GM12878 (cell line): ENCODE measurements at regions not wholly inside any gene's neighbourhood (a gene's known extent, or its start where the extent isn't known, plus 50 kb on each side); places are given as distances from the start of the nearest gene placed in this dataset.
"Not testable (repeated sequence)": the region's sequence is repeated elsewhere in the genome, so short reads cannot be mapped to it uniquely, and the experiment has no call there.

Experiments used
- ATAC-seq: fragments of 200-7000 bp; cut with Tn5 transposase; 3 replicates; pipeline ENCODE4 v1.9.1; 2020; ENCODE audit warnings: mild to moderate bottlenecking, moderate library complexity
- BruUV-seq: library from RNA; stranded (reverse); fragments of 400-500 nt; replicated peaks from 2 replicates; lab custom pipeline; 2021; lab: Mats Ljungman, UMichigan
- CTCF ChIA-PET: fragments of 300-600 bp; sonication (Branson Sonifier 250); formaldehyde crosslinking; extraction: SDS; loops from one replicate; lab custom pipeline; 2021; ENCODE audit warnings: inconsistent platforms; lab: Yijun Ruan, JAX
- POLR2A ChIA-PET: fragments of 350-600 bp; formaldehyde crosslinking; extraction: SDS; loops from one replicate; lab custom pipeline; 2021; ENCODE audit warnings: inconsistent platforms; lab: Charles Lee
- RAD21 ChIA-PET: fragments of 300-600 bp; sonication (Branson Sonifier 250); formaldehyde crosslinking; loops from one replicate; lab custom pipeline; 2023; ENCODE audit warnings: antibody characterized with exemption; ENCODE audit not compliant: unreplicated experiment; lab: Charles Lee
- SMC1A ChIA-PET: fragments of 300-600 bp; sonication (Branson Sonifier 250); formaldehyde crosslinking; loops from one replicate; lab custom pipeline; 2023; ENCODE audit not compliant: unreplicated experiment, uncharacterized antibody; lab: Charles Lee
- DNase-seq: peaks from one replicate; pipeline ENCODE4 v3.0.0-alpha.2; 2011; ENCODE audit warnings: low read depth, low spot score
- FAIRE-seq: peaks from 3 replicates; lab custom pipeline; 2011; peaks lifted over from hg19 to GRCh38; lab: Jason Lieb, UNC
- H2AFZ ChIP-seq: 2 replicates; pipeline ENCODE4 v1.6.0; 2011; ENCODE audit warnings: low read depth, low read length, control low read depth; ENCODE audit not compliant: control insufficient read depth
- H3K27ac ChIP-seq: 2 replicates; pipeline ENCODE4 v1.5.1; 2011; ENCODE audit warnings: control low read depth; ENCODE audit not compliant: control insufficient read depth, insufficient read depth
- H3K27me3 ChIP-seq, 2 experiments: replicated peaks in 1 of 2; 2 replicates each; pipeline versions ENCODE4 v1.6.0 to v1.6.1; 2011; ENCODE audit warnings: low read length in 1 of 2; ENCODE audit not compliant: control insufficient read depth in 2 of 2, insufficient read depth in 2 of 2
- H3K36me3 ChIP-seq, 2 experiments: 2 replicates each; pipeline ENCODE4 v1.5.1; 2011; ENCODE audit warnings: low read length in 1 of 2; ENCODE audit not compliant: control insufficient read depth in 2 of 2, insufficient read depth in 2 of 2
- H3K4me1 ChIP-seq: 2 replicates; pipeline ENCODE4 v1.6.1; 2011; ENCODE audit warnings: mild to moderate bottlenecking, low read length, moderate library complexity, mixed read lengths; ENCODE audit not compliant: control insufficient read depth, insufficient read depth
- H3K4me2 ChIP-seq: 2 replicates; pipeline ENCODE4 v1.6.0; 2011; ENCODE audit warnings: control low read depth; ENCODE audit not compliant: control insufficient read depth, insufficient read depth
- H3K4me3 ChIP-seq: fragments of 200-600 bp; sonication (generic); 2 replicates; pipeline ENCODE4 v1.5.1; 2016
- H3K79me2 ChIP-seq: 2 replicates; pipeline ENCODE4 v1.6.0; 2011; ENCODE audit warnings: low read length; ENCODE audit not compliant: control insufficient read depth, insufficient read depth
- H3K9ac ChIP-seq: 2 replicates; pipeline ENCODE4 v1.8.0; 2011; ENCODE audit warnings: low read length, control low read depth, mixed read lengths; ENCODE audit not compliant: control insufficient read depth, insufficient read depth
- H3K9me3 ChIP-seq: replicated peaks from 3 replicates; pipeline ENCODE4 v1.5.1; 2011; ENCODE audit warnings: mild to moderate bottlenecking, low read length; ENCODE audit not compliant: control insufficient read depth, insufficient read depth
- H4K20me1 ChIP-seq: 2 replicates; pipeline ENCODE4 v1.6.0; 2011; ENCODE audit not compliant: control insufficient read depth, insufficient read depth
- HDGF ChIP-seq: fragments of 450-650 bp; IDR thresholded peaks from 2 replicates; pipeline ENCODE4 v1.6.1; 2016; ENCODE audit warnings: antibody characterized with exemption
- JUNB ChIP-seq: IDR thresholded peaks from 2 replicates; pipeline ENCODE4 v1.6.1; 2016; ENCODE audit warnings: antibody characterized with exemption, mild to moderate bottlenecking
- MEF2B ChIP-seq: fragments of 450-650 bp; IDR thresholded peaks from 2 replicates; pipeline ENCODE4 v1.6.1; 2018; ENCODE audit warnings: mild to moderate bottlenecking, moderate library complexity; ENCODE audit not compliant: partially characterized antibody, poor library complexity, severe bottlenecking
- ZBTB11 ChIP-seq: fragments of 450-650 bp; formaldehyde crosslinking; IDR thresholded peaks from 2 replicates; pipeline ENCODE4 v1.5.0; 2022; ENCODE audit warnings: mild to moderate bottlenecking, missing genetic modification characterization
- WGBS: methylation state at CpG from one replicate; pipeline ENCODE4 v1.1.6; 2016; ENCODE audit warnings: low lambda C conversion rate; ENCODE audit not compliant: insufficient replicate concordance, insufficient coverage; ENCODE audit errors: missing lambda C conversion rate; 5-methylcytosine and 5-hydroxymethylcytosine counted together
- in situ Hi-C: fragments of 300-500 bp; cut with MboI; formaldehyde crosslinking; loops from 9 replicates; pipeline ENCODE4 v1.14.3; 2018; ENCODE audit warnings: mixed read lengths
- intact Hi-C: fragments of 100-400 bp; cut with micrococcal nuclease; formaldehyde crosslinking; loops from one replicate; pipeline ENCODE4 v1.14.2; 2022; ENCODE audit not compliant: unreplicated experiment
- TF ChIP-seq, protein P1 (sequence below): fragments of 150-350 bp; IDR thresholded peaks from 2 replicates; pipeline ENCODE4 v1.6.1; 2014; ENCODE audit warnings: mild to moderate bottlenecking, low read depth, low read length

GRCh38 chr12:66823857-66824570 is 145.1 kb upstream of the GRIP1 start:
- Histone ChIP-seq H3K27ac (no peak overlapping the region), H4K20me1 (no peaks in the 10 kb centered on the region), H3K4me1 (no peaks in the 10 kb centered on the region), H3K27me3 (no peaks in the 10 kb centered on the region), H3K4me2 (no peak overlapping the region), H3K79me2 (no peaks in the 10 kb centered on the region), H3K9ac (no peak overlapping the region), H2AFZ (no peak overlapping the region), H3K4me3 (no peak overlapping the region), H3K9me3 (no peaks in the 10 kb centered on the region), H3K36me3 (no peaks in the 10 kb centered on the region)
- DNase-seq, result no peak
- TF ChIP-seq MEF2B (no peak), ZBTB11 (CRISPR knock-in tag) (no peak), JUNB (no peak), HDGF (no peak)
- TF ChIP-seq, protein P1, sequence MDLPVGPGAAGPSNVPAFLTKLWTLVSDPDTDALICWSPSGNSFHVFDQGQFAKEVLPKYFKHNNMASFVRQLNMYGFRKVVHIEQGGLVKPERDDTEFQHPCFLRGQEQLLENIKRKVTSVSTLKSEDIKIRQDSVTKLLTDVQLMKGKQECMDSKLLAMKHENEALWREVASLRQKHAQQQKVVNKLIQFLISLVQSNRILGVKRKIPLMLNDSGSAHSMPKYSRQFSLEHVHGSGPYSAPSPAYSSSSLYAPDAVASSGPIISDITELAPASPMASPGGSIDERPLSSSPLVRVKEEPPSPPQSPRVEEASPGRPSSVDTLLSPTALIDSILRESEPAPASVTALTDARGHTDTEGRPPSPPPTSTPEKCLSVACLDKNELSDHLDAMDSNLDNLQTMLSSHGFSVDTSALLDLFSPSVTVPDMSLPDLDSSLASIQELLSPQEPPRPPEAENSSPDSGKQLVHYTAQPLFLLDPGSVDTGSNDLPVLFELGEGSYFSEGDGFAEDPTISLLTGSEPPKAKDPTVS, result no peak
- ChIA-PET RAD21 (no interaction called here), POLR2A (no interaction called here), CTCF (no interaction called here), SMC1A (interaction anchor here (0.6 kb wide), 1 partner anchor 13 kb away, joined by 3 read pairs; no protein-coding TSS in a partner anchor)
- ATAC-seq, result no peak
- BruUV-seq, result no TSS peak
- intact Hi-C loops, result no loop called here
- in situ Hi-C loops, result no loop called here
- 40% methylated on average over 5 of the region's 5 CpGs for WGBS
- no peak for FAIRE-seq

GRCh38 chr12:66825921-66826320 is 147.0 kb upstream of the GRIP1 start:
- BruUV-seq, FAIRE-seq, intact Hi-C loops, H3K27ac ChIP-seq, DNase-seq, H3K79me2 ChIP-seq, ATAC-seq, H3K4me3 ChIP-seq, H3K9ac ChIP-seq, in situ Hi-C loops, H4K20me1 ChIP-seq, H2AFZ ChIP-seq, H3K27me3 ChIP-seq, SMC1A ChIA-PET, H3K4me2 ChIP-seq, POLR2A ChIA-PET, H3K4me1 ChIP-seq, H3K36me3 ChIP-seq, H3K9me3 ChIP-seq, CTCF ChIA-PET, RAD21 ChIA-PET: not testable (repeated sequence)
- WGBS, result 0% methylated on average over 2 of the region's 2 CpGs
